ENCODE measurements at regions not wholly inside any gene's neighbourhood (a gene's known extent, or its start where the extent isn't known, plus 50 kb on each side); places are given as distances from the start of the nearest gene placed in this dataset.

- ChIA-PET POLR2A (no interaction called here), CTCF (interaction anchor here (0.6 kb wide), 1 partner anchor 618 kb away, joined by 3 read pairs; no protein-coding TSS in a partner anchor)
- Histone ChIP-seq H3K9me3 (ENCODE audit: control insufficient read depth, insufficient read depth, low read depth, low read length) (no peaks in the 10 kb centered on the region), H3K36me3 (ENCODE audit: control insufficient read depth in 2 of 2, insufficient read depth in 1 of 2, low read length in 2 of 2) (no peaks in the 10 kb centered on the region), H3K4me3 (ENCODE audit: low read depth, low read length) (no peak overlapping the region), H3K4me1 (ENCODE audit: control insufficient read depth, insufficient read depth, low read length) (no peaks in the 10 kb centered on the region), H3K27ac (ENCODE audit: extremely low read depth, low read depth, low read length) (no peak overlapping the region)
- TF ChIP-seq ZNF426 (tag by site-specific recombination; IDR thresholded peaks at IDR 0.05) (no peak), ZNF148 (tag by site-specific recombination; IDR thresholded peaks at IDR 0.05; ENCODE audit: borderline replicate concordance) (no peak)
Observed at GRCh38 chr20:24778585-24779031, 170.5 kb upstream of the CST7 start.

- TF ChIP-seq ZNF266 (tag by site-specific recombination; IDR thresholded peaks at IDR 0.05; ENCODE audit: low read depth) (no peak), ZNF155 (tag by site-specific recombination; IDR thresholded peaks at IDR 0.05) (no peak), ZNF157 (tag by site-specific recombination; IDR thresholded peaks at IDR 0.05) (no peak), ZBTB49 (tag by site-specific recombination; IDR thresholded peaks at IDR 0.05; ENCODE audit: low read depth) (no peak), ATF2 (tag by site-specific recombination; IDR thresholded peaks at IDR 0.05; ENCODE audit: low read depth) (no peak), PRDM2 (tag by site-specific recombination; IDR thresholded peaks at IDR 0.05; ENCODE audit: borderline replicate concordance) (no peak), ZBTB21 (tag by site-specific recombination; IDR thresholded peaks at IDR 0.05) (no peak), BCL11A (tag by site-specific recombination; IDR thresholded peaks at IDR 0.05; ENCODE audit: low read depth) (no peak), ZSCAN23 (tag by site-specific recombination; IDR thresholded peaks at IDR 0.05) (no peak), ZNF335 (tag by site-specific recombination; conservative IDR thresholded peaks at IDR 0.05) (no peak), ZBTB8A (tag by site-specific recombination; IDR thresholded peaks at IDR 0.05) (no peak), ZNF324 (tag by site-specific recombination; IDR thresholded peaks at IDR 0.05) (no peak), ZNF114 (tag by site-specific recombination; IDR thresholded peaks at IDR 0.05) (no peak), KLF17 (tag by site-specific recombination; IDR thresholded peaks at IDR 0.05) (no peak), ZNF148 (tag by site-specific recombination; IDR thresholded peaks at IDR 0.05; ENCODE audit: borderline replicate concordance) (no peak), ZNF473 (tag by site-specific recombination; IDR thresholded peaks at IDR 0.05) (no peak)
- POLR2A ChIA-PET: no interaction called here
- CTCF ChIA-PET: interaction anchor here (0.6 kb wide), 1 partner anchor 618 kb away, joined by 3 read pairs; no protein-coding TSS in a partner anchor
- no peaks in the 10 kb centered on the region for H3K4me1 ChIP-seq (ENCODE audit: control insufficient read depth, insufficient read depth, low read length)
- no peak overlapping the region for H3K4me3 ChIP-seq (ENCODE audit: low read depth, low read length)
- no peaks in the 10 kb centered on the region for H3K36me3 ChIP-seq (ENCODE audit: control insufficient read depth in 2 of 2, insufficient read depth in 1 of 2, low read length in 2 of 2)
- H3K27ac ChIP-seq (ENCODE audit: extremely low read depth, low read depth, low read length): no peak overlapping the region
- no peaks in the 10 kb centered on the region for H3K9me3 ChIP-seq (ENCODE audit: control insufficient read depth, insufficient read depth, low read depth, low read length)
Observed at GRCh38 chr20:24779131-24779530, 169.9 kb upstream of the CST7 start.
